ENCODE measurements at regions not wholly inside any gene's neighbourhood (a gene's known extent, or its start where the extent isn't known, plus 50 kb on each side); places are given as distances from the start of the nearest gene placed in this dataset.

DNA sequence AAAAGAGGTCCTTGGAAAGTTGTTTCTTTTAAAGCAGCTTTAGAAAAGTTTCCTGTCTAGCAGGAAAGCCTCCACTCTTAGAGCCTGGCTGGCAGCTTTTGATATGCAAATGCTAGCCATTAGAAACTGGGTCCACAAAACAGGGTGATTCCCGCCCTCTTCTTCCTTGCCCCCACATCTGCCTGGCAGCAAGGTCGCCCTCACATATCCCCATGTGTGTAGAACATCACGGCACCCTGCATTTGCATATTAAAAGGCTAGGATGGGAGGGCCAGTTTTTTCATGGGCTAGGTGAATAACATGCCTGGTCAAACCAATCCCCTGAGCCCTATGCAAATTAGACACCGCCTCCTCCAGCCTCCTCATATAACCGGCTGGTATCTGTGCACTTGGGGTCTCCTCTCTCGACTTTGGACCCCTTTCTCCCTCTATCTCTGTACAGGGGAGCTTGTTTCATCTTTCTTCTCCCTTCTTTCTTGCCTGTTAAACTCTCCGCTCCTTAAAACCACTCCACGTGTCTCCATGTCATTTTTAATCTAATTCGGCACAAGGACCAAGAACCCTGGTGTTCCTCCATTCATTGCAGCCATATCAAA is 426.8 kb upstream of the CTNND2 start:
- H3K27ac ChIP-seq (ENCODE audit: extremely low read depth, low read depth, low read length): no peak overlapping the region
- H3K36me3 ChIP-seq (ENCODE audit: control insufficient read depth in 2 of 2, insufficient read depth in 1 of 2, low read length in 2 of 2): no peaks in the 10 kb centered on the region
- CTCF ChIA-PET: interaction anchor here (0.6 kb wide), 1 partner anchor 128 kb away, joined by 3 read pairs; no protein-coding TSS in a partner anchor
- no peak overlapping the region for H3K4me3 ChIP-seq (ENCODE audit: low read depth, low read length)
- no peaks in the 10 kb centered on the region for H3K9me3 ChIP-seq (ENCODE audit: control insufficient read depth, insufficient read depth, low read depth, low read length)
- H3K4me1 ChIP-seq (ENCODE audit: control insufficient read depth, insufficient read depth, low read length): no peaks in the 10 kb centered on the region
- POLR2A ChIA-PET: no interaction called here
- TF ChIP-seq ZNF433 (tag by site-specific recombination; IDR thresholded peaks at IDR 0.05; ENCODE audit: low read depth): no peak
- TF ChIP-seq, protein P1, sequence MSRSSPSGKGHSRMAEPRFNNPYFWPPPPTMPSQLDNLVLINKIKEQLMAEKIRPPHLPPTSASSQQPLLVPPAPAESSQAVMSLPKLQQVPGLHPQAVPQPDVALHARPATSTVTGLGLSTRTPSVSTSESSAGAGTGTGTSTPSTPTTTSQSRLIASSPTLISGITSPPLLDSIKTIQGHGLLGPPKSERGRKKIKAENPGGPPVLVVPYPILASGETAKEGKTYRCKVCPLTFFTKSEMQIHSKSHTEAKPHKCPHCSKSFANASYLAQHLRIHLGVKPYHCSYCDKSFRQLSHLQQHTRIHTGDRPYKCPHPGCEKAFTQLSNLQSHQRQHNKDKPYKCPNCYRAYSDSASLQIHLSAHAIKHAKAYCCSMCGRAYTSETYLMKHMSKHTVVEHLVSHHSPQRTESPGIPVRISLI (tag by site-specific recombination; IDR thresholded peaks at IDR 0.05): no peak
- TF ChIP-seq ZEB2 (tag by site-specific recombination; IDR thresholded peaks at IDR 0.05): no peak
- TF ChIP-seq ZFP3 (tag by site-specific recombination; IDR thresholded peaks at IDR 0.05; ENCODE audit: low read depth): no peak

DNA sequence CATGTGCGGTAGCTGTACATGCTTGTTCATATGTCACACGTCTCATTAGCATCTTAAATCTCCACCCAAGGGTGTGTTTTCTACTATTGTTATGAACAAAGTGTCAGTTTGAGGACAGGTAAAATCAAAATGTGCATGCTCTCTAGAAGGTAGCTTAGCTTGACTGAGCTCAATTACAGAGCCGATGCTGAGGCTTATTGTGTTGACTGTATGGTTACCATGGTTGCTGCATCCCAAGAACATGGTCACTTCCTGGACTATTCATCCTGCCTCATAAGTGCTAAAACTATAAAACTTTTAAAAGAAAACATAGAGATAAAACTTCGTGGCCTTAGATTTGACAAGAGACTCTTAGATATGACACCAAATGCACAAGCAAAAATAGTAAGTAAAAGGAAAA is 426.1 kb upstream of the CTNND2 start:
- no peak overlapping the region for H3K4me3 ChIP-seq (ENCODE audit: low read depth, low read length)
- H3K4me1 ChIP-seq (ENCODE audit: control insufficient read depth, insufficient read depth, low read length): no peaks in the 10 kb centered on the region
- no peaks in the 10 kb centered on the region for H3K36me3 ChIP-seq (ENCODE audit: control insufficient read depth in 2 of 2, insufficient read depth in 1 of 2, low read length in 2 of 2)
- CTCF ChIA-PET: no interaction called here
- TF ChIP-seq ZNF530 (tag by site-specific recombination; IDR thresholded peaks at IDR 0.05; ENCODE audit: low read depth) (no peak), SP7 (tag by site-specific recombination; IDR thresholded peaks at IDR 0.05) (no peak), PRDM1 (tag by site-specific recombination; IDR thresholded peaks at IDR 0.05) (no peak), SP2 (tag by site-specific recombination; IDR thresholded peaks at IDR 0.05) (no peak), HOXA7 (CRISPR knock-in tag; IDR thresholded peaks at IDR 0.05; ENCODE audit: borderline replicate concordance) (no peak), ZNF701 (tag by site-specific recombination; IDR thresholded peaks at IDR 0.05) (no peak), ZNF501 (tag by site-specific recombination; IDR thresholded peaks at IDR 0.05) (no peak), ZNF214 (tag by site-specific recombination; IDR thresholded peaks at IDR 0.05; ENCODE audit: borderline replicate concordance) (no peak)
- TF ChIP-seq, protein P2, sequence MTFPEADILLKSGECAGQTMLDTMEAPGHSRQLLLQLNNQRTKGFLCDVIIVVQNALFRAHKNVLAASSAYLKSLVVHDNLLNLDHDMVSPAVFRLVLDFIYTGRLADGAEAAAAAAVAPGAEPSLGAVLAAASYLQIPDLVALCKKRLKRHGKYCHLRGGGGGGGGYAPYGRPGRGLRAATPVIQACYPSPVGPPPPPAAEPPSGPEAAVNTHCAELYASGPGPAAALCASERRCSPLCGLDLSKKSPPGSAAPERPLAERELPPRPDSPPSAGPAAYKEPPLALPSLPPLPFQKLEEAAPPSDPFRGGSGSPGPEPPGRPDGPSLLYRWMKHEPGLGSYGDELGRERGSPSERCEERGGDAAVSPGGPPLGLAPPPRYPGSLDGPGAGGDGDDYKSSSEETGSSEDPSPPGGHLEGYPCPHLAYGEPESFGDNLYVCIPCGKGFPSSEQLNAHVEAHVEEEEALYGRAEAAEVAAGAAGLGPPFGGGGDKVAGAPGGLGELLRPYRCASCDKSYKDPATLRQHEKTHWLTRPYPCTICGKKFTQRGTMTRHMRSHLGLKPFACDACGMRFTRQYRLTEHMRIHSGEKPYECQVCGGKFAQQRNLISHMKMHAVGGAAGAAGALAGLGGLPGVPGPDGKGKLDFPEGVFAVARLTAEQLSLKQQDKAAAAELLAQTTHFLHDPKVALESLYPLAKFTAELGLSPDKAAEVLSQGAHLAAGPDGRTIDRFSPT (tag by site-specific recombination; IDR thresholded peaks at IDR 0.05): no peak
- TF ChIP-seq, protein P1 (tag by site-specific recombination; IDR thresholded peaks at IDR 0.05): no peak
- POLR2A ChIA-PET: no interaction called here
- H3K27ac ChIP-seq (ENCODE audit: extremely low read depth, low read depth, low read length): no peak overlapping the region
- no peaks in the 10 kb centered on the region for H3K9me3 ChIP-seq (ENCODE audit: control insufficient read depth, insufficient read depth, low read depth, low read length)

DNA sequence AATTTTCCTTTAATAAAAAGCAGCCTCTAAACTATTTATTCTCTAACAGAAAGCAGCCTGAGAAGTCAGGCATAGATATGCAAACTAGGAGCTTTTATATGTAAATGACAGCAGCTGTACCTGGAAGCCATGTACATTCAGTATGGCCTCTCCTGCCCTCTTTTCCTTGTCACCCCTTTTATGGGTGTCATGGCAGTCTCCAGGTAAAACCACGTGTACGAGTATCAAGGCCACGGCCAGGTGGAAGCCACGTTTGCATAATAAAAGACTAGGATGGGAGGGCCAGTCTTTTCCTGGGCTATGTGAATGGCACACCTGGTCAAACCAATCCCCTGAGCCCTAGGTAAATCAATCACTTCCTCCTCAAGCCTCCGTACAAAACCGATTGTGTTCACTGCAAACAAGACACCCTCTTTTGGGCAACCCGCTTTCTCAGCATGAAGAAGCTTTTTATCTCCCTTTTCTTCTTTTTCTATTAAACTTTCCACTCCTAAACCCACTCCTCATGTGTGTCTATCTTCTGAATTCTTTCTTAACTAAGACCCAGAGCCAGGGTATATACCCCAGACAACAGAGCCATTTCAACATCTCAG is 419.5 kb upstream of the CTNND2 start:
- POLR2A ChIA-PET: no interaction called here
- H3K9me3 ChIP-seq (ENCODE audit: control insufficient read depth, insufficient read depth, low read depth, low read length): no peaks in the 10 kb centered on the region
- no peak overlapping the region for H3K27ac ChIP-seq (ENCODE audit: extremely low read depth, low read depth, low read length)
- no peak overlapping the region for H3K4me3 ChIP-seq (ENCODE audit: low read depth, low read length)
- no peaks in the 10 kb centered on the region for H3K4me1 ChIP-seq (ENCODE audit: control insufficient read depth, insufficient read depth, low read length)
- H3K36me3 ChIP-seq (ENCODE audit: control insufficient read depth in 2 of 2, insufficient read depth in 1 of 2, low read length in 2 of 2): no peaks in the 10 kb centered on the region
- CTCF ChIA-PET: interaction anchor here (0.6 kb wide), 1 partner anchor 192 kb away, joined by 6 read pairs; no protein-coding TSS in a partner anchor
- TF ChIP-seq ZNF571 (tag by site-specific recombination; IDR thresholded peaks at IDR 0.05) (no peak), ZNF791 (tag by site-specific recombination; IDR thresholded peaks at IDR 0.05) (no peak), ZNF660 (tag by site-specific recombination; IDR thresholded peaks at IDR 0.05) (no peak), ZNF610 (tag by site-specific recombination; IDR thresholded peaks at IDR 0.05; ENCODE audit: borderline replicate concordance) (no peak), ZNF664 (tag by site-specific recombination; IDR thresholded peaks at IDR 0.05) (no peak), ZNF560 (tag by site-specific recombination; IDR thresholded peaks at IDR 0.05; ENCODE audit: borderline replicate concordance) (no peak), ZNF521 (tag by site-specific recombination; IDR thresholded peaks at IDR 0.05) (no peak)
- TF ChIP-seq, protein P3, sequence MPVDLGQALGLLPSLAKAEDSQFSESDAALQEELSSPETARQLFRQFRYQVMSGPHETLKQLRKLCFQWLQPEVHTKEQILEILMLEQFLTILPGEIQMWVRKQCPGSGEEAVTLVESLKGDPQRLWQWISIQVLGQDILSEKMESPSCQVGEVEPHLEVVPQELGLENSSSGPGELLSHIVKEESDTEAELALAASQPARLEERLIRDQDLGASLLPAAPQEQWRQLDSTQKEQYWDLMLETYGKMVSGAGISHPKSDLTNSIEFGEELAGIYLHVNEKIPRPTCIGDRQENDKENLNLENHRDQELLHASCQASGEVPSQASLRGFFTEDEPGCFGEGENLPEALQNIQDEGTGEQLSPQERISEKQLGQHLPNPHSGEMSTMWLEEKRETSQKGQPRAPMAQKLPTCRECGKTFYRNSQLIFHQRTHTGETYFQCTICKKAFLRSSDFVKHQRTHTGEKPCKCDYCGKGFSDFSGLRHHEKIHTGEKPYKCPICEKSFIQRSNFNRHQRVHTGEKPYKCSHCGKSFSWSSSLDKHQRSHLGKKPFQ (tag by site-specific recombination; IDR thresholded peaks at IDR 0.05): no peak
- TF ChIP-seq, protein P4, sequence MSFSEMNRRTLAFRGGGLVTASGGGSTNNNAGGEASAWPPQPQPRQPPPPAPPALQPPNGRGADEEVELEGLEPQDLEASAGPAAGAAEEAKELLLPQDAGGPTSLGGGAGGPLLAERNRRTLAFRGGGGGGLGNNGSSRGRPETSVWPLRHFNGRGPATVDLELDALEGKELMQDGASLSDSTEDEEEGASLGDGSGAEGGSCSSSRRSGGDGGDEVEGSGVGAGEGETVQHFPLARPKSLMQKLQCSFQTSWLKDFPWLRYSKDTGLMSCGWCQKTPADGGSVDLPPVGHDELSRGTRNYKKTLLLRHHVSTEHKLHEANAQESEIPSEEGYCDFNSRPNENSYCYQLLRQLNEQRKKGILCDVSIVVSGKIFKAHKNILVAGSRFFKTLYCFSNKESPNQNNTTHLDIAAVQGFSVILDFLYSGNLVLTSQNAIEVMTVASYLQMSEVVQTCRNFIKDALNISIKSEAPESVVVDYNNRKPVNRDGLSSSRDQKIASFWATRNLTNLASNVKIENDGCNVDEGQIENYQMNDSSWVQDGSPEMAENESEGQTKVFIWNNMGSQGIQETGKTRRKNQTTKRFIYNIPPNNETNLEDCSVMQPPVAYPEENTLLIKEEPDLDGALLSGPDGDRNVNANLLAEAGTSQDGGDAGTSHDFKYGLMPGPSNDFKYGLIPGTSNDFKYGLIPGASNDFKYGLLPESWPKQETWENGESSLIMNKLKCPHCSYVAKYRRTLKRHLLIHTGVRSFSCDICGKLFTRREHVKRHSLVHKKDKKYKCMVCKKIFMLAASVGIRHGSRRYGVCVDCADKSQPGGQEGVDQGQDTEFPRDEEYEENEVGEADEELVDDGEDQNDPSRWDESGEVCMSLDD (tag by site-specific recombination; IDR thresholded peaks at IDR 0.05): no peak
